ENCODE measurements at regions not wholly inside any gene's neighbourhood (a gene's known extent, or its start where the extent isn't known, plus 50 kb on each side); places are given as distances from the start of the nearest gene placed in this dataset.

DNA sequence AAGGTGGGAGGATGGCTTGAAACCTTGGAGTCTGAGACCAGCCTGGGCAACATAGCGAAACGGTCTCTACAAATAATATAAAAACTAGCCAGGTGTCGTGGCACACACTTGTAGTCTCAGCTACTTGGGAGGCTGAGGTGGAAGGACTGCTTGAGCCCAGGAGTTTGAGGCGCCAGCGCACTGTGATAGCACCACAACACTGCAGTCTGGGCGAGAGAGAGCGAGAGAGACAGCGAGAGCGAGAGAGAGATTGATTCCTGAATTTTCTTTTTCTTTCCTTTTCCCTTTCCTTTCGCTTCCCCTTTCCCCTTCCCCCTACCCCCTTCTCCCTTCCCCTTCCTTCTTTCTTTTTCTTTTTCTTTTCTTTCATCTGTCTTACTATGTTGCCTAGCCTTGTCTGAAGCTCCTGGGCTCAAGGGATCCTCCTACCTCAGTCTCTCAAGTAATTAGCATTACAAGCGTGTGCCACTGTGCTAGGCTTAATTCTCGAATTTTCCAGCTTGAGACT lies 162.4 kb upstream of the ZBED5 start:
- DNase-seq (ENCODE audit: low read depth, low spot score): no peak
- TF ChIP-seq, protein P1, sequence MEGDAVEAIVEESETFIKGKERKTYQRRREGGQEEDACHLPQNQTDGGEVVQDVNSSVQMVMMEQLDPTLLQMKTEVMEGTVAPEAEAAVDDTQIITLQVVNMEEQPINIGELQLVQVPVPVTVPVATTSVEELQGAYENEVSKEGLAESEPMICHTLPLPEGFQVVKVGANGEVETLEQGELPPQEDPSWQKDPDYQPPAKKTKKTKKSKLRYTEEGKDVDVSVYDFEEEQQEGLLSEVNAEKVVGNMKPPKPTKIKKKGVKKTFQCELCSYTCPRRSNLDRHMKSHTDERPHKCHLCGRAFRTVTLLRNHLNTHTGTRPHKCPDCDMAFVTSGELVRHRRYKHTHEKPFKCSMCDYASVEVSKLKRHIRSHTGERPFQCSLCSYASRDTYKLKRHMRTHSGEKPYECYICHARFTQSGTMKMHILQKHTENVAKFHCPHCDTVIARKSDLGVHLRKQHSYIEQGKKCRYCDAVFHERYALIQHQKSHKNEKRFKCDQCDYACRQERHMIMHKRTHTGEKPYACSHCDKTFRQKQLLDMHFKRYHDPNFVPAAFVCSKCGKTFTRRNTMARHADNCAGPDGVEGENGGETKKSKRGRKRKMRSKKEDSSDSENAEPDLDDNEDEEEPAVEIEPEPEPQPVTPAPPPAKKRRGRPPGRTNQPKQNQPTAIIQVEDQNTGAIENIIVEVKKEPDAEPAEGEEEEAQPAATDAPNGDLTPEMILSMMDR (IDR thresholded peaks at IDR 0.05; ENCODE audit: low read depth, low read length): no peak
- in situ Hi-C loops (cut with HindIII; ENCODE audit: low sequenced_read_pairs): no loop called here
- H3K4me3 ChIP-seq (ENCODE audit: low read depth, low read length): no peak overlapping the region

DNA sequence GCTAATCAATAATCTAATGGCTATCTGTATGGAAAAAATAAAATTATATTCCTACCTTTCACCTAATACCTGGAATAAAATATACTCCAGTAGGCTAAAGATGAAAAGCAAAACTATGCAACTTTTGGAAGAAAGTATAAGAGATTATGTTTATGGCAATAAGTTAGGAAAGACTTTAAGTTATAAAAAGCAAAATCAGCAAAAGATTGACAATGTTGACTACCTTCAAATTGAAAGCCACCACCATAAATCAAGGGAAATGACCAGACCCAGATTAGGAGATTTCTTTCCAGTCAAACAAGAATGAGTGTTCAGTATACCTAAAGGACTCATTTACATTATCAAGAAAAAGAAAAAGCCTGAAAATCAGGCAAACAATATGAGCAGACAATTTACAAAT lies 159.1 kb upstream of the ZBED5 start:
- in situ Hi-C loops (cut with HindIII; ENCODE audit: low sequenced_read_pairs): no loop called here
- no peak overlapping the region for H3K4me3 ChIP-seq (ENCODE audit: low read depth, low read length)
- DNase-seq (ENCODE audit: low read depth, low spot score): no peak
- TF ChIP-seq, protein P1 (IDR thresholded peaks at IDR 0.05; ENCODE audit: low read depth, low read length): no peak

DNA sequence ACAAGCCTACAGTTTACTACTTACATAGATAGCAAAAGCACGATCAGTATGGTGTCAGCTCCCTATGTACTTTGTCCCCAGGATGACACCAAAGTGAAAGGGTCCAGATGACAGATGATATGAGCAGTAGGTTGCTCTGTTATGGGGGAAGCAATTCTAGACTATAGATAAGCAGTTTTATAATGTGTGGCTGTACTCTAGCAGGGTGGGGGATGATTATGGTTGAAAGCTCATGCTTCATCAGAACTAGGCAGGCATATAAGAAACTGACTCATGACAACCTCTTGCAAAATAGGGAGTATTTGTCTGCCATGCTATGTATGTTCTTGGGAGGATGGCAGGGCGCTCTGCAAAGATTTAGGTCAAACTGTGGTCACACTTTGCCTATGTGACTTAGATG lies 158.2 kb upstream of the ZBED5 start:
- TF ChIP-seq, protein P1 (IDR thresholded peaks at IDR 0.05; ENCODE audit: low read depth, low read length): no peak
- DNase-seq (ENCODE audit: low read depth, low spot score): no peak
- no peak overlapping the region for H3K4me3 ChIP-seq (ENCODE audit: low read depth, low read length)
- in situ Hi-C loops (cut with HindIII; ENCODE audit: low sequenced_read_pairs): no loop called here

DNA sequence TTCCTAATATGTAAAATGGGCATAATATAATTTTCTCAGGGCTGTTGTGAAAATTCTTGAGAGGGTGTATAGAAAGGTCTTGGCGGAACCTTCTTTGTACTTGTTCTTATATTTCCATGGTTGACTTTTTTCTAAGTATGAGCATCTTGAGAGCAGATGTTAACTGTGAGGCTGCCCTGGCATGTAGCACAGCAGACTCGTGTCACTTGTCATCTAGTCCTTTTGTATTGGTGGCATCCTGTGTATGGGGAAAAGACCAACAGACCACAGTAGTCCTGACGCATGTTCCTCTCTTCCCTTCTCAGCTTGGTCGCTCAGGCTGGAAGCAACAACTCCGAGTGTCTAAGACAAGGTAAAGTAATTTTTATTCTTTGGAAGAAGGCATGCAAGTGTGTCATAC lies 153.8 kb upstream of the ZBED5 start:
- H3K4me3 ChIP-seq (ENCODE audit: low read depth, low read length): no peak overlapping the region
- TF ChIP-seq, protein P1 (IDR thresholded peaks at IDR 0.05; ENCODE audit: low read depth, low read length): no peak
- no peak for DNase-seq (ENCODE audit: low read depth, low spot score)
- in situ Hi-C loops (cut with HindIII; ENCODE audit: low sequenced_read_pairs): no loop called here

DNA sequence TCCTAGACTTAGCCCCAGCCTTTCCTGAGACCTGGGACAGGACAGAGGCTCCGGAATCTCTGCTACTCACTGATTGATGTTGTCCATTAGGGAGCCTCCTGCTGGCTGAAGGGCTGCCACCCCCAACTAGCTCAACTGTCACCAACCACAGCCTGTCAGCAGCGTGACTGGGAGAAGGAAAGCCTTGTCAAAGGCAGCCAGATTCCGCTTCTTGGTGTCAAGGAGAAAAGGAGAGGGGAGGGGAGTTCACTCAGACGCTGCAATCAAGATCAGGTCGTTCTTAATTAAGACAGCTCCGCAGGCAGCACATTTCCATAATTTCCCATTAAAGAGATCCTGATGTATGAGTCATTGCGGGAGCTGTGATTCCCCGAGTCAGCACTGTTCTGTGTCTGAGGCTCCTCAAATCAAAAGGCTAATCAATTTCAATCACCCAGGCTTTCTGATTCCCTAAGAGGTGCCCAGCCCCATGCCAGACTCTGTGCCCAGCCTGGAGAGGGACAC lies 152.8 kb upstream of the ZBED5 start:
- peak; percentile 4 for DNase-seq (ENCODE audit: low read depth, low spot score)
- H3K4me3 ChIP-seq (ENCODE audit: low read depth, low read length): no peak overlapping the region
- TF ChIP-seq, protein P1 (IDR thresholded peaks at IDR 0.05; ENCODE audit: low read depth, low read length): peak; percentile 22
- in situ Hi-C loops (cut with HindIII; ENCODE audit: low sequenced_read_pairs): no loop called here

DNA sequence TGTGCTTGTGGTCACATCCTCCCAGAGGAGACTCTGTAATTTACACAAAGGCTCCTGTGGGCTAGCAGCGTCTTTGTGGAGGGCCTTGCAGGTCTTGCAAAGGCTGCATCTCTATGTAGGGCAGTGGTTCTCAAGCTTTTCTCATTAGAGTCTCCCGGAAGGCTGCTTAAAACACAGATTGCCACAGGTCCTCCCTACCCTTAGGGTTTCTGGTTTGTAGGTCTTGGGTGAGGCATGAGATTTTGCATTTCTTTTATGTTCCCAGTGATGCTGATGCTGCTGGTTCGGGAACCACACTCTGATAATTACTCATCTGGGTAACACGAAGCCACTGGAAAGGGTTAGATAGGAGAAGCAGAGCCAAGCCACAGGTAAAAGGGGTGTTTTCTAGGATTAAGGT lies 151.3 kb upstream of the ZBED5 start:
- TF ChIP-seq, protein P1 (IDR thresholded peaks at IDR 0.05; ENCODE audit: low read depth, low read length): no peak
- no peak overlapping the region for H3K4me3 ChIP-seq (ENCODE audit: low read depth, low read length)
- in situ Hi-C loops (cut with HindIII; ENCODE audit: low sequenced_read_pairs): no loop called here
- DNase-seq (ENCODE audit: low read depth, low spot score): no peak

DNA sequence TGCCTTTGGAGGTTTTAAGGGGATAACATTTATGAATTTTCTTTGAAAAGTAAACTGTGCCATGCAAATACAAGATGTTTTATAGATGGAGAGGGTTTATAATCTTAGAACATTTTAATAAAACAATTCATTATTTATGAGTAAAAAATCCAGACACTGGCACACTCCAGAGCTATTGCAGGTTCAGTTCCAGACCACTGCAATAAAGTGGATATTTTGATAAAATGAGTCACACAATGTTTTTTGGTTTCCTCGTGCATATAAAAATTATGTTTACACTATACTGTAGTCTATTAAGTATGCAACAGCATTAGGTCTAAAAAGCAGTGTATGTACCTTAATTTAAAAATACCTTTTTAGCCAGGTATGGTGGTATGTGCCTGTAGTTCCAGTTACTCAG lies 146.2 kb upstream of the ZBED5 start:
- in situ Hi-C loops (cut with HindIII; ENCODE audit: low sequenced_read_pairs): no loop called here
- TF ChIP-seq, protein P1 (IDR thresholded peaks at IDR 0.05; ENCODE audit: low read depth, low read length): no peak
- H3K4me3 ChIP-seq (ENCODE audit: low read depth, low read length): no peak overlapping the region

More for the DNA sequence above, 146.2 kb upstream of the ZBED5 start:
- DNase-seq (ENCODE audit: low read depth, low spot score): no peak

All from astrocyte of the spinal cord (primary cell).